Cerebellar nuclear complex (tissue), 1 donor: ENCODE measurements at regions not wholly inside any gene's neighbourhood (a gene's known extent, or its start where the extent isn't known, plus 50 kb on each side); places are given as distances from the start of the nearest gene placed in this dataset.

Experiments
- DNase-seq, 2 experiments: peaks; one replicate each; lab custom pipeline; 2025; lab: John Stamatoyannopoulos, UW

DNA sequence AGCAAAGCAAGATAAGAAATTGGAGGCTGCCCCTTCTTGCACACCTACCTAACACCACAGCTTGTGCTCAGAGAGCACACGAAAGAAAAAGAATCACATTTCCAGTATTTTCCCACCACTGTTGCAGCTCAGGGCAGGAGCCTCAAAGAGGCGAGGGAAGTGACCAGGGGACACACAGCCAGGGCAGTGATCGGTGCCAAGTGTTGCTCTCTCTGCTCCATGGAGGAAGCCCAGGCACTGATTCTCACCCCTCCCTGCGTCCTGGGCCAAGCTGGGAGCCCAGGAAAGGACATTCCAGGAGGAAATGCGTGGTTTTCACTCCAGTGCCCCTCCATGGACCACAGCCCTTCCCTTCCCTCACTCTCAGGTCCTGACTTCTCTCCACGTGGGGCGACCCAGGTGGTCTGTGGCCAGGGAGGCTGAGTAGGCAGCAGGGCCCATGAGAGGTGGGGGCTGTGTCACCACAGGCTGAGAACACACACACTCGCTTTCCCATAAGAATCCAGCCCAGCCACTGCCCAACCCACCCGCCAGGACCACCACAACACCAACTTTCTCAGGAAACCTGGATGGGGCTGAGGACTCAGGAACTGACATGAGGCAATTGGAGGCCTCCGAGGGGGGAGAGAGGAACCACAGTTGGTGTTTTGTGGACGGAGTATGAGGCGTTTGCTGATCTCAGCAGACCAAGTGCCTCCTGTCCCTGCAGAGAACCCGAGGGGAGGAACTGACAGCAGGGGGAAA is 81.7 kb upstream of the MAFB start:
- no peak for DNase-seq

DNA sequence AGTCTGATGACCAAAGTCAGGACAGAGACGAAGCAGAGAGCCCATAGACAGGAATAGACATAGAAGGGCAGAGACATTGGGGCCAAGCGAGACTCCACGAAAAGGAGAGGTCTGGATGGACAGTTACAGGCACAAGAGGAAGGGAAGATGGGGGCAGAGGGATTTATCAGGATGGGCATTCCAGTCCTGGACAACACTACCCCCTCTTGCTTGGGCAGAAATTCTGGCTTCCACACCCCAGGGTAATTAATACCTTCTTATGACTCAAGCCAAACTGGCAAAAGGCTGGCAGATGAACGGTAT is 82.2 kb upstream of the MAFB start:
- no peak for DNase-seq

DNA sequence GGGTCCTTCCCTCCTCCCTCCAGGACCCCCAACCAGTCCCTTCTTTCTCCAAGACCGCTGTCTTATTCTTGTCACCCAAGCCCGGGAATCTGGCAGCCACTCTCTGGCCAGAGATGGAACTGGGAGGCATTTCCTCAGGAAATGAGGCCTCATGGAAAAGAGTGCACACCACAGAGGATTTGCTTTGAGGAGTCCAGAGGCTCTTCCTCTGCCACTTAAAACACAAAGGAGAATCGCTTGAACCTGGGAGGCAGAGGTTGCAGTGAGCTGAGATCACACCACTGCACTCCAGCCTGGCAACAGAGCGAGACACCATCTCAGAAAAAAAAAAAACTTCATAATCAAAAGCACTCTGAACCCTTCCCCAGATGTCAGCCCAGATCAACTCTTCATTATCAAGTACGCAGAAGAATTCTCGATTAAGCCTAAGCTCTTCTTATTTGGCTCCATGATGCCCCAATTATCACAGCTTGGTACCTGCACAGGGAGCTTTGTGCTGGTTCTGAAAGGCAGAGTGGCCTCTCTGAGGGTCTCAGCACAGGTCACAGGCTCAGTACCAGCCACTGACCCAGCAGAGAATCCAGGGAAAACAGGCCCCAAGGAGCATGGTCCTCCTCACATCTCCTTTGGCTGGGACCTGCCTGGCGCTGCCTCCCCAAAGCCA is 82.9 kb upstream of the MAFB start:
- no peak for DNase-seq

DNA sequence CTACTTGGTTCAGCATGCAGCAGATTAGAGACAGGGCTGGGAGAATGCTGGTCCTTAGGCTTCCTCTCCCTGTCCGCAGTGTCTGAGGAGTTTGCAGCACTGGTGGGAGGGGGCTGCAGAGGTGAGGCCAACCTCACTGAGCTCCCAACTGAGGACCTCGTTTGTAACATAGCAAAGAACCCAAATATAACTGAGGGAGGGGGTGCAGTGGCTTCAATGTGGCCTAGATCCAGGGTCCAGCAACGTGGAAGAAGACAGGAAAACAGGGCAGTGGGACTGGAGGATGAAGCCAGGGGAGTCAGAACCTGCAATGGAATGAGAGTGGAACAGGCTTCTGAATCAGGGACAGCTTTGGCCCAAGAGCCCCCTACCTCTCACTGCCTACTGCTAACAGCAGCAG is 84.3 kb upstream of the MAFB start:
- DNase-seq = no peak

DNA sequence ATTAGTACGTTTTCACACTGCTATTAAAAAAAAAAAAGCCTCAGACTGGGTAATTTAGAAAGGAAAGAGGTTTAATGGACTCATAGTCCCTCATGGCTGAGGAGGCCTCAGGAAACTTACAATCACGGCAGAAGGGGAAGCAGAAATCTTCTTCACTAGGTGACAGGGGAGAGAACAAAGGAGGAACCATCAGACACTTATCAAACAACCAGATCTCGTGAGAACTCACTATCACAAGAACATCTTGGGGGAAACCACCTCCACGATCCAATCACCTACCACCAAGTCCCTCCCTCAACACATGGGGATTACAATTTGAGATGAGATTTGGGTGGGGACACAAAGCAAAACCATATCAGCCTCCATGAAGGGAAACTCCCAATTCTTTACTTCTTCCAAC is 85.2 kb upstream of the MAFB start:
- no peak for DNase-seq

DNA sequence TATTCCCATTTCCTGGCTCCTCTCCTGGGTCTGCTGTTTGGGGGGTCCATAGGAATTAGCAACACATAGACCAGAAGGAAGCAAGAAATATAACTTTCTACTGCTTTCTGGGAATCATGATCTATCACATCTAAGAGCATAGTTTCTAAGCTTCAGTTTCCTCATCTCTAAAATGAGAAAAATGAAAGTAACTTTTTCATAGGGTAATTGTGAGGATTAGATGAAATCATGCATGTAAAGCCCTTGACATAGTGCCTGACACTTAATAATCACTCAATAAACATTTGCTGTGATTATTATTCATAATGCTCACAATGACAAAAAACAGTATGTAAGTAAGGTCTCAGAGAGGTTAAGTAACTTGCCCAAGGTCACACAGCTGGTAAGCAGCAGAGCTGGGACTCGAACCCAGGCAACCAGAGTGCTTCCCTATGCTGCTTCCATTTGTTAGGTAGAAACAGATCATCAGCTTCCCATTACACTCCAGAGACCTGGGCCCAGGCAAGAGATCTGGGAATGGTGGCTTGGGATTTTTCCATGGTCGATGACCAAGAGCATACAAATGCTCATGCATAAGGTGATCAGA is 86.6 kb upstream of the MAFB start:
- DNase-seq = no peak

DNA sequence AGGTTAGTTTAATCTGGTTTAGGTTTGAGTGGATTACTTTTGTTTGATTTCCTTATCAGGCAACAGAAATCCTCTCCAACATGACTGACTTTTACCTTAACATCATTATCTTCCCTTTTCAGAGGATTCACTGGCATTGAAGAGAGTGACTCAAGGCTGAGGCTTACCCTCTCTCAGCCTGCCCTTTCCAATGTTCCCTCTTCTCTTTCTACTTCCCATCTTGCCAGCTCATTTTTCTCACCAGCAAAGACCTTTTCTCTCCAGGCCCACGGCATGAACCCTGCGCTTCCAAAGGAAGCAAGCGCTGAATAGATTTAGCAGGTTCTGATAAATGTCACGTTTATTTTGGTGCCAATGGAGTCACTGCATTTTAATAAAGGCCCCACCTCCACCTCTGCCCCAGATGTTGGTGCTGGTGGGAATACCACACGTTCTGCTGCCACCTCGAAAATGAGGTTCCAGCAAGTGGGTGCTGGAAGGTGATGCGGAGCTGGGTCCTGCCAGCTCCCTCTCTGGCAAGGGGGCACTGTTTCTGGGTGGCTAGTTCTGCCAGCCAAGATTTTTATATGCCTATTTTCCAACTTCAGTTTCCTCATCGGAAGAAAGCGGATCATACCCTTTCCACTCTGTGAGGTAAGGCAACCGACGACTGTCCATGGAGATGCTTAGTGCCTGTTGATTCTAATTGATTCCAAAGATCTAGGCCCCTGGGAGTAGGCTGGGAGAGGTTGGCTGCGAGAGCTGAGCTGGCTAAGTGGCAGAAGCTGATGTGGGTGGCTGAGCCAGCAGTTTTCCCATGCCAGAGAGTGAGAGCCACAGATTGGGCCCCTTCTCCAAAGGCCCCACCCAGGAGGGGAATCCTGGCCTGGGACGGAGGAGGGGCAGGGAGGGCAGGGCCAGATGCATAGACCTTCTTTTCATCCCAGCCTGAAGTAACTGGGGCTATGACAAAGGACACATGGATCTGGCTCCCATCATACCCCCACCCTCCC is 87.7 kb upstream of the MAFB start:
- no peak for DNase-seq

DNA sequence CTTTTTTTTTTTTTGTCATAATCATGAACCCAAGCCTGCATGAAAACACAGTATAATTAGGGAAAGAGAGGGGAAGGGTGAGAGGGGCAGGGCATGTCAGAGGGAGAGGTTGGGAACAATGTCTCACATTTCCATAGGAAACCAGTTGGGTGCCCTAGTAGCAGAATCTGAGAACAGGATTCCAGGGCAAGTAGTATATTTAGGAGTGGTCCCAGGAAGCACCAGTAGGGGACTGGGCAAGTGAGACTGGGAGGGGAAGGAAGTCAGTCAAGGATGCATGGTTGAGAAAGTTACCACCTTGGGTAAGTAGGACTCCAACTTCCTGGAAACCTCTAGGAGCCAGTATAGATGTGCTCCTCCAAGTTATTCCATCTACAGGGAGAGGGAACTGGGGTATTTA is 88.6 kb upstream of the MAFB start:
- no peak for DNase-seq

DNA sequence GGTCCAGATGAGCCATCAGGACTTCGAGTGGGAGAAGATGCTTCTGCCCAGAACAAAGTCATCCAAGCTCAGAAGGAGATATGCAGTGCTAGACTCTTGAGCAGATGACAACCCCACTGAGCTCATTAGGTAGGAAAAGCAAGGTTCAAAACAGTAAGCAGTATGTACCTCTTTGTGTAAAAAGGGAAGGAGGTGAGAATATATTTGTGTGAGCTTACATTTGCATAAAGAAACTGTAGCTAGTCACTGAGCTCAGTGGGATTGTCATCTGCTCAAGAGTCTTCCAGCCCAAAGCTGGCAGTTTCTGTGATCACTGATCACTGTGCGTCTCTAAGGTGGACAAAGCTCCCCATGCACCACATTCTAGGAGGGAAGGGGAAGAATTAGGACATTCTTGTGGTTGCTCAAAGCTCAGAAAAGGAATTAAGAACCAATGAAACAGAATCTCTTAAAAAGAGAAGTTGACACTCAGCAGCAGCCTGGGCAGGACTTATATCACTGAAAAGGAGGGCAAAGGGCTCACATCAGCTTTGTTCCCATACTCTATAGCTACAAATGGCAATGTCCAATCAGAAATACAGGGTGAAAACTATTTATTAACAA is 90.0 kb upstream of the MAFB start:
- DNase-seq = no peak

DNA sequence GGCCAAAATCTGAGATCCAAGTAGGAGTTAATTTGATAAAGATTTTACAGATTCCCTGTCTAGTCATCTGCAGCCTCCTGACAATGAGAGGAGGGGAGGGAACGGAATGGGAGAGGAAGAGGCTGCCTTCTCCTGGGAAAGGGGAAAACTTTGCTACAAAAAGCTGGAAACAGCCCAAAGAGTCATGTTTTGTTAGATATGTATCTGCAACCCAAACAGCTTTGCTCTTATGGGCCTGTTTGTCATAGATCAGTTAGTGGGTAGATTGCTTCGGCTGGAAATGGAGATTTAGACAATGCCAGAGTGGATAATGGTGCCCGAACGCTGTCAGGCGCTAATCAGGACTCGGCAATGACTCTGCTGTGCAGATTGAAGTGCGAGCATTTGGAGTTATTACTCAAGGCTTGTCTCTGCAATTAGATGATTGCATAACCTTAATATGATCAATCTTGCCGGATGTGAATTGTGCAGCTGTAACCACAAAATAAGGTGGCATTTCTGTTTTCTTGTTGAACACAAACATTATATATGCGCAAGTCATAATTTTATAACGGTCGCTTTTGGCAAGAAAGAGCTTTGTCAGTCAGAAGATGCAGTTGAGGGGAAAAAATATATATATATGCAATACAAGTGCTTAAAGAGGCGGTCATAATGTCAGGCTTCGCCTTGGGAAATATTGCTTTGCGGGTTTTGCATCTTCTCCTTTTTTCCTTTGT is 92.4 kb upstream of the MAFB start:
- no peak for DNase-seq

DNA sequence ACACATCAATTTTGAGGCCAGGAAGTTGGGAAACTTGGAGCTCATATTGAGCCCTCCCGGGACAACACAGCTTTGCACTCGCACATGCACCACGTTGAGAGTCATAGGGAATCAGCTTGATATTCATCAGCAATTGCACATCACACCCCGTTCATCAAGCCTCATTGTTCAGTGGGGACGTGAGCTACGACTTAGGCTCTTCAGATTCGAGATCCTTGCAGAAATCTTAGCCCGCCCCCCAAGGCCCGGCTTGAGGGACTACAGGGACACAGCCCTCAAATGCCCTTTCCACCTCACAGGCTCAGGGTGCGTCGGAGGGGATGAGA is 93.0 kb upstream of the MAFB start:
- DNase-seq = no peak

DNA sequence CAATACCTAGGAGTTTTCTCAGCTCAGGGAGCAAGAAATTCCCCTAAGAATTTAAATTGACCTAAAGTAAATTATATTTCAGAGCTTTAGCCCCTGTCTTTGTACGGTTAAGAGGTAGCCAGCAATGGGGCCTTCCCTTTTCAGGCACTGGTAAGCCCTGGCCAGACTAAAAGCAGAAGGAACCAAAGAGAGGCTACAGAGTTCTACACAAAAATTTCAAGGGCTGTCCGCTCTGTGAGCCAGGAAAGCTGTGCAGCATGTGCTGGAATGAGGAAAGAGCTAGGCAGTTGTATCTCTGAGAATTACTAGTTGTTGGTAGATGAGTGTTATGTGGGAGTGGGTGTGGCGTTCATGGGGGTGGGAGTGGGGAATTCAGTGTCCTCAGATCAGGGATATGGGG is 96.3 kb upstream of the MAFB start:
- no peak for DNase-seq

DNA sequence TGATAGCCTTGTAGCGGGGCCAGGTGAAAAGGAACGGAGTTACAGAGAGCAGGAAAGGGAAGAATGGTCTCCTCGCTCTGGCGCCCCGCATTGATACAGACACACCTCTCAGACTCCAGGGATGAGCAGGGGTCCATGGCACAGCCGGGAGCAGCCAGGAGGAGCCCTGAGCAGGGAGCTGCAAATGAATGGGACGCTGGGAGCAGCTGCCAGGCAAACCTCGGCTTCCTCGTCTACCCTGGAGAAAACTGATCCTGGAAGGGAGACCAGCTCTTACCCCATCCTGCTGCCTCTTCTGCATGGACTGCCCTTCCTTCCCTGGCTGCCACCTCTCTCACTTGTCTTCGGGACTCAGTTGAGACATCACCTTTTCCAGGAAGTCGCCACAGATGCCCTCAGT is 97.3 kb upstream of the MAFB start:
- DNase-seq = no peak

DNA sequence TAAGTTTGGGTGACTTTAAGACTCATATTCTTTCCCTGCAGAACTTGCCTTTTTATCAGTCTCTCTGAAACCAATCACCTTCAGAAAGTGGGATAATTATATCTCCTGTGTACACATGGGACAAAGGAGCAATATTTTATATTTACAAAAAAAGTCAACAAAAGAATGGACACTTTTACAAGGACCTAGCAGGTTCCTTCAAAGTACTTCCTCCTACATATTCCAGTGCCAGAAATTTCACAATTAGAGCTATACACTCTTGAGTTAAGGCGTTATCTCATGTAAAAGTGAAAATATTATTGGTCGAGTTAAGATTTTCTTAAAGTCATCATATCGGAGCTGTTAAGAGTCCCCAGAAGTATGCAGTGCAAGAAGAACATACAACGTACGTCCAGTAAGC is 98.9 kb upstream of the MAFB start:
- no peak for DNase-seq

DNA sequence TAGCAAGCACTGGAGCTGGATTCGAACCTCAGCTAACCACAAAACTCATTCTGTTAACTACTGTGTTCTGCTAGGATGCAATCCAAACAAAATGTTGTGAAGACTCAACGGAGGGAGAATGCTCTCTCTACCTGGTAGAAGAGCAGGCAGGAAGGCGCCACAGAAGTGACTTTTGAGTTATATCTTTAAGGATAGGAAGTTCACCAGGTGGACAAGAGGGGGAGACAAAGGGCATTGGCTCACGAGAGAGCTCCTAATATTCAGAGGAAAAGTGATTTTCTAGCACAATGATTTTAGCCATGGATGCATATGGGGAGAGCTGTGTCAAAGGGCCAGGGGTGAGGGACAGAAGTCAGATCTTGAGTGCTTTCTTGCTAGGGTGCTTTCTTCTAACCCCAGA is 108.4 kb upstream of the MAFB start:
- DNase-seq = no peak

DNA sequence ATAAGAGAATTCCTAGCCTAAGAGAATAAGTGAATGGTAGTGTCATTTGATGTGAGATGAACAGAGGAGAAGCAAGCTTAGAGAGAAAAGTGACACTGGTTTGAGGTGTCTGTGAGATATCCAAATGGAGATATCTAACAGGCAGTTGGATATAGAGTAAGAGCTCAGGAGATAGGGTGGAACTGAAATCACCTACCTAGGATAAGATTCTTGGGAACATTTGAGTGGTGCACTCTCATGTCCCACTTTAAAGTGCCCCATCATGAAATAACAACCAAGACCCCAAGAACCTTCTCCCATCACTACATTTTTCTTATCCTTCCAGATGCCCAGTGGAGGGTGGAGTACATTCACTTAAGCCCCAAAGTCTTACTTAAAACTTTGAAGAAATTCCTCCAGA is 109.0 kb upstream of the MAFB start:
- no peak for DNase-seq

DNA sequence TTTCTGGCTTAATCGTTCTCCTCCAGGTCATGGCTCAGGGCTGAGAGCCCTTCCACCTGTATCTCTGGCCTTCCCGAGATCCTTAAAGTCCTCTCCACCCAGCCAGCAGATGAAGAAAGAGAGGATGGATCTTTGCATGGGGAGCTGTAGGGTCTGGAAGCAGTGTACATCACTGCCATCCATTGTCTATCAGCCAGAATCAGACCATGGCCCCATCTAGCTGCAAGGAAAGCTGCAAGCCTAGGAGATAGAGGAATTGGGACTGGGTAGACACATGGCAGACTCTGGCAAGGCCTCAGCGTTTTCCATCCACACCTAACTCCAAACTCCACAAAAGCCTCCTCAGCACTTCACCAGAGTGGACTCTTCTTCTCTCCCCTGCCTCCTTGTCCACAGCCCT is 113.8 kb upstream of the MAFB start:
- DNase-seq = no peak

DNA sequence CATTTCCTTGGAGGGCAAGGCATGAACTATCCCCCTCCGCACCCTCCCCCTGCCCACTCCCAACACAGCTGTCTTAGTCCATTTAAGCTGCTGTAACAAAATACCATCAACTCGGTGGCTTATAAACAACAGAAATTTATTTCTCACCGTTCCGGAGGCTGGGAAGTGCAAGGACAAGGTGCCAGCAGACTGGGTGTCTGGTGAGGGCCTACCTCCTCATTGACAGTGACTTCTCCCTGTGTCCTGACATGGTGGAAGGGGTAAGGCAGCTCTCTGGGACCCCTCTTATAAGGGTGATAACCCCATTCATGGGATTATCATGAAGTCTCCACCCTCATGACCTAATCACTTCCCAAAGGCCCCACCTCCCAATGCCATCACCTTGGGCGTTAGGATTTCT is 114.3 kb upstream of the MAFB start:
- DNase-seq = no peak

DNA sequence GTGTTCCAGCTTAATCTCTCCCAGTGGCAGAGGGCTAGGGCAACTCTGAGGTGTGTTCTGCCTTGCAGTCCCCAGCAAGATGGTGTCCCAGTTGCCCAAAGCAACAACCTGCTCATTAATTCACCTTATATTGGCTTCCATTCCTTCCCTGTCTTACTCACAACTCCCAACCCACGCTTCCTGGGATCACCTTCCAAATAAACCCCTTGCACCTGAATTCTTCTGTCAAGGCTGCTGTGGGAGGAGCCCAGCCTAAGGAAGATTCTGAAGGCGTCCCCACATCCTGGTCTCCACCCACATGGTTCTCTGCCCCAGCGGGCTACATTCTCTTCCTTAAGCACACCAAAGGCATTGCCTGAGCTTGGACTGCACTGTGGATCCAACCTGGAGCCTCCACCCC is 116.6 kb upstream of the MAFB start:
- no peak for DNase-seq

DNA sequence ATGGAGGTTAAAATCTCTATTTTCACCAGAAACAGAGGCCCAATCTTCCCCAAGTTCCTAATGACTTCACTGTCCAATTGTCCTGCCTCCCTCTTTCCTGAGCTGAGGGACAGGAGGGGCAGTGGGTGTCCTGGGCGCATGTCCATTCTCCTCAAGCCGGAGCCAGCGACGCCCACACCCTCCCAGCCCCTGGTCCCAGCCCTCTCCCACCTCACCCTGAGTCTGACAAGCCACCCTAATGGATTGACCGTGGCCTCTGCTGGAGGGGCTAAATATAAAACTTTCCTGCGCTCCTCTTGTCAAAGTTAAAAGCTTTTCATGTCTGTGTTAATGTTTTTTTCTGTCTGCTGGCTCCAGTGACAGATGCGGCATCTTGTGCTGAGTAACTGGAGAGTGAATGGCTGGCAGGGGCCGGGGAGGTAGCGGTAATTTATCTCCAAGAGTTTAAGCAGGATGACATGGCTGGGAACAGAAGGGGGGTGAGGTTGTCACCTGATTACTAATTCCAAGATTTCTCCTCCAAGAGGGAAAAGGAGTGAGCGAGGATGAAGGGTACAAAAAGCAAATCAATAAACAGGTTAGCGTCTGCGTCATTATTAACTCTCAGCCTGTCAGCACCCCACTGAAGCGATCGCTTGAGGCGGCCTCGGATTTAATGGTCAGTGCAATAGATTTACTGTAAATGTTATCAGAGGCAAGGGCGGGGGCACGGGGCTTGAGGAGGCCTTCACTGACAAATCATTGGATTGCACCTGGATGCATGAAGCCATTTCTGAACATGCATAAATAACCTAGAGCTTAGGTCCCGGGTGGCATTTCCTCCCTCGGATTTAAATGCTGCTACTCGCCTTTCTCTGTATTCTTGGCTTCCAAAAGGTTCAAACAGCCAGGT is 118.1 kb upstream of the MAFB start:
- no peak for DNase-seq

DNA sequence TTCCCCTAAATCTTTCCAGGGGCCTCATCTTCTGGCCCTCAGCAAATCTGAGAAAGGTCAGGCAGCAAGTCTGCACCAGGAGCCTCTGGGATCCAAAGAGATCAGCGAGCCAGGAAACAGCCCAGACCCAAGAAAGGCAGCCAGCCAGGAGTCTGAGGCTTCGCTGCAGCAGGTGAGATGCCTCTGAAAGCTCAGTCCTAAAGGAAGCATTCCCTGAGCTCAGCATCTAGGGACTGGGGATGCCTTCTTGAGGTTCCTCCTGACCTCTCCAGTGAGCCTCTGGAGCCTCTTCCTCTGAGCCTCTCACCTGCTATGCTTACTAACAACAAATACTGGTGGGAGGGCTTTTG is 118.8 kb upstream of the MAFB start:
- DNase-seq = no peak
